A549 (cell line): ENCODE measurements at regions not wholly inside any gene's neighbourhood (a gene's known extent, or its start where the extent isn't known, plus 50 kb on each side); places are given as distances from the start of the nearest gene placed in this dataset.

ENCODE experiments used
- CTCF ChIP-seq: fragments of >200 bp; sonication (Bioruptor Twin); formaldehyde crosslinking; IDR thresholded peaks from 3 replicates; pipeline ENCODE4 v1.5.1; 2016
- ELK1 ChIP-seq: fragments of 150-350 bp; IDR thresholded peaks from 2 replicates; pipeline ENCODE4 v1.6.1; 2014; ENCODE audit warnings: low read depth, mild to moderate bottlenecking, low read length
- EP300 ChIP-seq, 2 experiments: fragments of >200 bp; sonication (Bioruptor Twin); formaldehyde crosslinking; IDR thresholded peaks; 2 replicates in 1 of 2; 3 replicates in 1 of 2; pipeline ENCODE4 v1.6.1; 2016 to 2017
- HDAC2 ChIP-seq: fragments of 200-600 bp; sonication (generic); IDR thresholded peaks from 2 replicates; pipeline ENCODE4 v1.6.1; 2016
- JUN ChIP-seq, 2 experiments: fragments of >200 bp; sonication (Bioruptor Twin); formaldehyde crosslinking; IDR thresholded peaks; 2 replicates in 1 of 2; 3 replicates in 1 of 2; pipeline ENCODE4 v1.6.1; 2016 to 2017
- MAFK ChIP-seq: fragments of 450-650 bp; IDR thresholded peaks from 2 replicates; pipeline ENCODE4 v1.6.1; 2014; ENCODE audit not compliant: partially characterized antibody
- MAX ChIP-seq: IDR thresholded peaks from 2 replicates; pipeline ENCODE4 v1.6.1; 2012
- PBX3 ChIP-seq: IDR thresholded peaks from 2 replicates; pipeline ENCODE4 v1.6.1; 2012
- POLR2A ChIP-seq: IDR thresholded peaks from 2 replicates; pipeline ENCODE4 v1.6.1; 2012; ENCODE audit warnings: mild to moderate bottlenecking, low read length
- RAD21 ChIP-seq, 2 experiments: fragments of >200 bp in 1 of 2; sonication (Bioruptor Twin) in 1 of 2; formaldehyde crosslinking in 1 of 2; IDR thresholded peaks in 1 of 2; conservative IDR thresholded peaks in 1 of 2; 2 replicates in 1 of 2; 3 replicates in 1 of 2; pipeline ENCODE4 v1.6.1; 2012 to 2018; ENCODE audit warnings: inconsistent platforms in 1 of 2
- RARB ChIP-seq: fragments of 250-450 bp; sonication (Bioruptor Pico); IDR thresholded peaks from 2 replicates; pipeline ENCODE4 v1.8.0; 2021; ENCODE audit warnings: mild to moderate bottlenecking, moderate library complexity
- REST ChIP-seq: fragments of 200-600 bp; sonication (generic); IDR thresholded peaks from 2 replicates; pipeline ENCODE4 v1.6.1; 2016; ENCODE audit warnings: antibody characterized with exemption, mild to moderate bottlenecking, moderate library complexity
- SMC3 ChIP-seq: fragments of >200 bp; sonication (Bioruptor Twin); formaldehyde crosslinking; IDR thresholded peaks from 3 replicates; pipeline ENCODE4 v1.6.1; 2018; ENCODE audit warnings: inconsistent platforms
- TP53 ChIP-seq: fragments of 250-450 bp; sonication (Bioruptor Pico); IDR thresholded peaks from 2 replicates; pipeline ENCODE4 v1.5.0; 2021; ENCODE audit warnings: mild to moderate bottlenecking, moderate library complexity

- TF ChIP-seq EP300 (IDR thresholded peaks at IDR 0.05) (no peak), CTCF (no peak), POLR2A (no peak), JUN (IDR thresholded peaks at IDR 0.05) (no peak), SMC3 (no peak), PBX3 (no peak), ELK1 (no peak), REST (no peak), MAX (no peak), RAD21 (conservative IDR thresholded peaks at IDR 0.05 in 1 of 2, IDR thresholded peaks at IDR 0.05 in 1 of 2) (no peak), TP53 (no peak), MAFK (no peak), RARB (CRISPR knock-in tag) (no peak), HDAC2 (no peak)
Measured at GRCh38 chr7:54814401-54814800, 55.4 kb upstream of the SEC61G start.
